Jurkat, Clone E6-1 (cell line): ENCODE measurements at regions not wholly inside any gene's neighbourhood (a gene's known extent, or its start where the extent isn't known, plus 50 kb on each side); places are given as distances from the start of the nearest gene placed in this dataset.
"Not testable (repeated sequence)": the region's sequence is repeated elsewhere in the genome, so short reads cannot be mapped to it uniquely, and the experiment has no call there.

Experiments used
- DNase-seq: peaks from one replicate; pipeline ENCODE4 v3.0.0-alpha.2; 2011; ENCODE audit warnings: low read depth, low spot score
- H3K4me3 ChIP-seq: 2 replicates; pipeline ENCODE4 v1.5.1; 2011; ENCODE audit warnings: mild to moderate bottlenecking, low read length, control low read depth, moderate library complexity

DNA sequence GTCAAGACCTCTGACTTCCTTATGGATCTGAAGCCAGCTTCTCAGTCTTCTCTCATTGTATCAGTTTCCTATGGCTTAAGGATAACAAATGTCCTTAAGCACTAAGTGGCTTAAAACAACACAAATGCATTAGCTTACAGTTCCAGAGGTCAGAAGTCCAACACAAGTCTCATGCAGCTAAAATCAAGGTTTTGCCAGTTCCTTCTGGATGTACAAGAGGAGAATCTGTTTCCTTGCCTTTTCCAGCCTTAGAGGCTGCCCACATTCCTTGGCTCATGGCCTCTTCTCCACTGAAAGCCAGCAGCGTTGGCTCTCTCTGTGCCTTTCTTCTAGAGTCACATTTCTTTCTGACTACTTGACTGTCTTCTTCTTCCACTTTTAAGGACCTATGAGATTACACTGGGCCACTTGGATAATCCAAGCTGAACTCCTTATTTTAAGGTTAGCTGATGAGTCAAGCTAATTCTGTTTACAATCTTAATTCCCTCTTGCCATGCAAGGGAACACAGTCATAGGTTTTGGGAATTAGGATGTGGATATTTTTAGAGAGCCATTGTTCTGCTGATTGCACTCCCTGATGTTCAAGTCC lies 179.0 kb downstream of the BCAS1 start:
- DNase-seq: no peak
- no peak overlapping the region for H3K4me3 ChIP-seq

GRCh38 chr20:53890443-53891305 lies 179.7 kb downstream of the BCAS1 start:
- no peak overlapping the region for H3K4me3 ChIP-seq
- no peak for DNase-seq

GRCh38 chr20:53889411-53890148 lies 180.8 kb downstream of the BCAS1 start:
- DNase-seq: no peak
- no peak overlapping the region for H3K4me3 ChIP-seq

DNA sequence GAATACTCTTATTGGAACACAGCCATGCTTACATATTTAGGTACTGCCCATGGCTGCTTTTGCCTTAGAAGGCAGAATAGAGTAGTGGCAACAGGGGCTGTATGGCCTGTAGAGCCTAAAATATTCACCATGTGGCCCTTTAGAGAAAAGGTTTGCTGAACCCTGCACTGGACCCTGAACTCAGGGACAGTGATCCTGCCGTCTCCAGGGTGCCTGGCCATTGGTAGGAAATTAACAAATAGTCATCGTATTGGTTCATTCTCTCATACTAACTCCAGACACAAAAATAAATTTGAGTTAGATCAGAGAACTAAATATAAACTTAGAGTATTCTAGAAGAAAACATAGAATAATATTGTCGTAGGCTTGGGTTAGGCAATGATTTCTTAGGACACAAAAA lies 181.4 kb downstream of the BCAS1 start:
- DNase-seq: no peak
- no peak overlapping the region for H3K4me3 ChIP-seq

- no peak overlapping the region for H3K4me3 ChIP-seq
- no peak for DNase-seq
These were observed 181.9 kb downstream of the BCAS1 start for GRCh38 chr20:53888510-53888909.

- no peak for DNase-seq
These were observed 182.4 kb downstream of the BCAS1 start for GRCh38 chr20:53887973-53888372.

DNA sequence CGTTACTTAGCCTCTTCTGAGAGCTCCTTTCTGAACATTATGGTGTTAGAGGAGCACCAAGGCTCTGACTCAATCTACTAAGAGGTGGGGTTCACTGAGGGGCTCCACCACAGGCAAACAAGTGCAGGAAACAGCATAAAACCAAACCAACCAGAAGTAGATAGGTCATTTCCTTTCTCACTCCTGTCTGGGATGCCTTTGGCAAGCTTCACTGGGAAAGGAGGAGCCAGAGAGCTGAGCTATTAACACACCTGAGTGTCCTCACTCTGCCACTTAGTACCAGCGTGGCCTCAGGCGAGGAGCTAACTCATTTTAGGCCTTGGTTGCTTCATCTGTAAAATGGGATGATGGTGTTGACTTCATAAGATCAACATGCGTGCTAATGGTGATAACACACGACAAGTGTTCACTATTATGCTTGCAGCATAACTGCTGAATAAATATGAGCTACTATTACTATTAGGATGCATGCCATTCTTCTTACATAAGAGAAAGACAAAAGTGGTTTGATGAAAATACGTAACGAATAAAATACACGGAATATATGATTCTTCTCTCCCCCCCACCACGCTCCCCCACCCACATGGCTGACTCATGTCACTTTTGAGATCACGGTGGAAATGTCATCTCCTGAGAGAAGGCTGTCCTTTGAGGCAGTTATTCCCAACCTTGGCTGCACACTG lies 185.4 kb downstream of the BCAS1 start:
- no peak overlapping the region for H3K4me3 ChIP-seq
- DNase-seq: no peak

More at GRCh38 chr20:53887973-53888372, 182.4 kb downstream of the BCAS1 start:
- no peak overlapping the region for H3K4me3 ChIP-seq

DNA sequence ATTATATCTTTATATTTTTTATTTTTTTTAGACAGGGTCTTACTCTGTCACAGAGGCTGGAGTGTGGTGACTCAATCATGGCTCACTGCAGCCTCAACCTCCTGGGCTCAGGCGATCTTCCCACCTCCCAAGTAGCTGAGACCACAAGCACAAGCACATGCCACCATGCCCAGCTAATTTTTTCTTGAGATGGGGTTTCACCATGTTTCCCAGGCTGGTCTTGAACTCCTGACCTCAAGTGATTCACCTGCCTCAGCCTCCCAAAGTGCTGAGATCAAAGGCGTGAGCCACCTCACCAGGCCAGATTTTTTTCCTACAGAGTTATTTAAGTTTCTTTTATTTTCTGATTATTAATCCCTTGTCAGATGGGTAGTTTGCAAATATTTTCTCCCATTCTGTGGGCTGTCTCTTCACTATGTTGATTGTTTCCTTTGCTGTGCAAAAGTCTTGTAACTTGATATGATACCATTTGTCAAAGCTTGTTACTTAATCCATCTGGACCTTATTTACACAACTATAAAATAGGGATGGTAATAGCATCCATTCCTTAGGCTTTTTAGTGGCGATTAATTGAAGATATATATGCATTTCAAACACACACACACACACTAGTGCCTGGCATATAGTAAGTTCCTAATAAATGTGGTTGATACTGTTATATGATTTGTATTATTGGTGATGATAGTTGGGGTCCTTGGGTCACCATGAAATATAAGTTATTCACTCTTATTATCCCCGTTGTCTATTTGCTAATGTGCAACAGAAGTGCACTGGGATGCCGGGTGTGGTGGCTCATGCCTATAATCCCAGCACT lies 187.1 kb downstream of the BCAS1 start:
- DNase-seq: no peak

DNA sequence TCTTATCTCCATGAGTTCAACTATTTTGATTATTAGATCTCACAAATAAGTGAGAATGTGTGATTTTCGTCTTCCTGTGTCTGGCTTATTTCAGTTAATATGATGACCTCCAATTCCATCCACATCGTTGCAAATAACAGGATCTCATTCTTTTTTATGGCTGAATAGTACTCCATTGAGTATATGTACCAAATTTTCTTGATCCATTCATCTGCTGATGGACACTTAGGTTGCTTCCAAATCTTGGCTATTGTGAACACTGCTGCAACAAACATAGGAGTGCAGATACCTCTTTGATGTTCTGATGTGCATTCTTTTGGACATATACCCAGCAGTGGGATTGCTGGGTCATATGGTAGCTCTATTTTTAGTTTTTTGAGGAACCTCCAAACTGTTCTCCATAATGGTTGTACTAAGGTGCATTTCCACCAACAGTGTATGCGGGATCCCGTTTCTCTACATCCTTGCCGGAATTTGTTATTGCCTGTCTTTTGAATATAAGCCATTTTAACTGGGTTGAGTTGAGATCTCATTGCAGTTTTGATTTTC lies 187.9 kb downstream of the BCAS1 start:
- not testable (repeated sequence) for DNase-seq

More for the DNA sequence above, 187.1 kb downstream of the BCAS1 start:
- H3K4me3 ChIP-seq: no peak overlapping the region

GRCh38 chr20:53881362-53881761 lies 189.0 kb downstream of the BCAS1 start:
- H3K4me3 ChIP-seq: no peak overlapping the region
- no peak for DNase-seq

More for the DNA sequence above, 187.9 kb downstream of the BCAS1 start:
- H3K4me3 ChIP-seq: not testable (repeated sequence)

GRCh38 chr20:53880108-53880641 lies 190.2 kb downstream of the BCAS1 start:
- no peak overlapping the region for H3K4me3 ChIP-seq
- DNase-seq: no peak

- no peak for DNase-seq
- no peak overlapping the region for H3K4me3 ChIP-seq
These were observed 191.2 kb downstream of the BCAS1 start for GRCh38 chr20:53879048-53879684.

DNA sequence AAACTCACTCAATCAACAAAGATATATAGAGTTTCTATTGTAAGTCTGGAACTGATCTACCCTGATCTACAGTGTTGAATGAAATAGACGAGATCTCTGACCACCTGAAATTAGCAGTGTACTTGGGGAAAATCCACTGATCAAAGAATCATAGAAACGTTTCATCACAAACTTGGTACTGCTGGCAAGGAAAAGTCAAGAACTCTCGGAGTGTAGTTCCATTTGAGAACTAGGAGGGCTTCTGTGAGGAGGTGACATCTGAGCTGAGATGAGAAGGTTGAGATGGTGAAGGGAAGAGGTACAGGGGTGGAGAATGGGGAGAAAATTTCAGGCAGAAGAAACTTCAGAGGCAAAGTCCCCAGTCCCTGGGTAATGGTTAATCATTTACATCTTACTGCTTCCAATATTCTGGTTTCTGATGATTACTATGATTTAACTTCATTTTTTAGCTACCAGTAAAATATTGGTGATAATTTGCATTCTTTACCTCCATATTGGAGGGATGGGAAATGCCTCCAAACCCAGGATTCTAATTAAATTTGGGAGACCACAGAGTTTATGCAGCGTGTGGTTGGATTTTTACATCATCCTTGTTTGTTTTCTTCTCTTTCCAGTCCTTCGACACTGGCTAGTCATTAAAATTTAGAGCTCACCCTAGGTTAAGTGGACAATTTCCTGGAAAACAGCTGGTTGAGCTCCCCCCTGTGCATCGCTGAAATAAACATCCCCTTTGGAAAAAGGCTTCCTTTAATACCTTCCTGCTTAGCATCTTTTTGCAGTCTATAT lies 191.9 kb downstream of the BCAS1 start:
- no peak overlapping the region for H3K4me3 ChIP-seq
- DNase-seq: no peak

DNA sequence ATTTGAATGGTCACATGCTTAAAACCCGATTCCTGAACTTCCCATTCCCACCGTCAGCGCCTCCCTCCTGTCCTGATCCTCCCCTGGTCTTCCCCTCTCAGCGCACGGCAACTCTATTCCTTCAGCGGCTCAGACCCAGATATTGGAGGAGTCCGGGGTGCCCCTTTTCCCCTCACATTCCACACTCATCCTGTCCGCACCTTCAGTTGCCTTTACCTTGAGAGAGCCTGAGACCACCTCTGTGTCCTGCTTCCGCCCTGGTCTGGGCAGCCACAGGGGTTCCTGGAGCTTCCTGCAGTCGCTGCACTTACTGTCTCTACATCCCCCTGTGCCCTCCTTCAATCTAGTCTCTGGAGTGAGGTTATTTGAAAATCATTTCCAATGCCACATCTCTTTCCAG lies 193.4 kb downstream of the BCAS1 start:
- no peak for DNase-seq

GRCh38 chr20:53876470-53876869 lies 193.9 kb downstream of the BCAS1 start:
- no peak for DNase-seq
- no peak overlapping the region for H3K4me3 ChIP-seq

More for the DNA sequence above, 193.4 kb downstream of the BCAS1 start:
- no peak overlapping the region for H3K4me3 ChIP-seq

GRCh38 chr20:53875452-53875851 lies 194.9 kb downstream of the BCAS1 start:
- no peak overlapping the region for H3K4me3 ChIP-seq
- DNase-seq: no peak

GRCh38 chr20:53874706-53875105 lies 195.7 kb downstream of the BCAS1 start:
- DNase-seq: no peak
- H3K4me3 ChIP-seq: no peak overlapping the region
